ENCODE measurements at regions not wholly inside any gene's neighbourhood (a gene's known extent, or its start where the extent isn't known, plus 50 kb on each side); places are given as distances from the start of the nearest gene placed in this dataset.

DNA sequence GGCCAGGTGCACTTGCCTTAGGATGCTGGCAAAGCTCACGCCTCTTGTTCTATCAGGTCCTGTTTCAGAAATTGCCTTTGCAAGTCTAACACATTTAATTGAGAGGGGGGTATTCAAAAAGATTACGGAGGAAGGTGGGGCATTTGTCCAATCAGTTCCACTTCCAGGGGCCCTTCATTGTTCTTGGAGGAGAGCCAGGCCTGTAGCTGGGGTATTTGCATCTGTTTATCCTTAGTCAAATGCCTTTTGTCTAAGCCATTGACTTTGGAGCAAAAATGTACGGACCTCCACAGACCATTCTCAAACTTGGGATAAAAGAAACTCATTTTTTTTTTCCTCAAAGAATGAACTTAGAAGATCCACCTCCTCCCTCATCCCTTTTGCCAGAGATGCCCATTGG is 582.0 kb downstream of the BCL11B start:
- TF ChIP-seq POLR2A (IDR thresholded peaks at IDR 0.05) (no peak), CTCF (IDR thresholded peaks at IDR 0.05) (no peak)
